CD4-positive, alpha-beta T cell (primary cell): ENCODE measurements at regions not wholly inside any gene's neighbourhood (a gene's known extent, or its start where the extent isn't known, plus 50 kb on each side); places are given as distances from the start of the nearest gene placed in this dataset.

Source experiments
- ATAC-seq: fragments of 200-7000 bp; cut with Tn5 transposase; one replicate; pipeline ENCODE4 v1.10.0; 2022; ENCODE audit warnings: mild to moderate bottlenecking; ENCODE audit not compliant: poor library complexity
- CTCF ChIA-PET: fragments of 350-600 bp; sonication (Branson Sonifier 250); formaldehyde crosslinking; loops from one replicate; lab custom pipeline; 2021; ENCODE audit warnings: antibody characterized with exemption, inconsistent platforms; lab: Charles Lee
- POLR2A ChIA-PET: fragments of 350-600 bp; sonication (Branson Sonifier 250); formaldehyde crosslinking; loops from one replicate; lab custom pipeline; 2021; ENCODE audit warnings: antibody characterized with exemption, inconsistent platforms; lab: Charles Lee
- DNase-seq, 14 experiments: peaks; one replicate each; pipeline ENCODE4 v3.0.0-alpha.2; 2013 to 2020; ENCODE audit warnings: mixed read lengths in 2 of 14
- H3K27ac ChIP-seq, 2 donors: one replicate each; pipeline versions ENCODE4 v1.5.1 to v1.7.0; 2013; ENCODE audit warnings: low read length in 2 of 2, low read depth in 1 of 2, mild to moderate bottlenecking in 1 of 2
- H3K27me3 ChIP-seq, 2 experiments: 1 replicate in 1 of 2; 2 replicates in 1 of 2; pipeline versions ENCODE4 v1.6.1 to v1.7.0; 2013; ENCODE audit warnings: low read length in 2 of 2, control low read depth in 1 of 2, mild to moderate bottlenecking in 1 of 2, moderate library complexity in 1 of 2; ENCODE audit not compliant: insufficient read depth in 2 of 2, control insufficient read depth in 1 of 2
- H3K36me3 ChIP-seq: one replicate; pipeline ENCODE4 v1.6.1; 2013; ENCODE audit warnings: low read length, control low read depth; ENCODE audit not compliant: insufficient read depth
- H3K4me1 ChIP-seq: one replicate; pipeline ENCODE4 v1.6.1; 2013; ENCODE audit warnings: low read length, control low read depth; ENCODE audit not compliant: insufficient read depth
- H3K4me3 ChIP-seq: one replicate; pipeline ENCODE4 v1.5.1; 2013; ENCODE audit warnings: mild to moderate bottlenecking, low read length, moderate library complexity
- H3K9me3 ChIP-seq, 2 experiments: 1 replicate in 1 of 2; 2 replicates in 1 of 2; pipeline versions ENCODE4 v1.6.1 to v1.7.0; 2013; ENCODE audit warnings: low read length in 2 of 2, mild to moderate bottlenecking in 2 of 2, control low read depth in 1 of 2, moderate library complexity in 1 of 2; ENCODE audit not compliant: control insufficient read depth in 1 of 2, insufficient read depth in 1 of 2
- H3K27ac Mint-ChIP-seq: one replicate; pipeline ENCODE4 v1.8.0; 2020; ENCODE audit warnings: mixed read lengths
- H3K27me3 Mint-ChIP-seq: one replicate; pipeline ENCODE4 v1.8.0; 2021; ENCODE audit warnings: mixed read lengths
- H3K36me3 Mint-ChIP-seq: one replicate; pipeline ENCODE4 v1.8.0; 2021; ENCODE audit warnings: low read depth, mixed read lengths
- H3K4me1 Mint-ChIP-seq: one replicate; pipeline ENCODE4 v1.8.0; 2021; ENCODE audit warnings: low read depth, mixed read lengths
- H3K4me3 Mint-ChIP-seq: one replicate; pipeline ENCODE4 v1.8.0; 2020; ENCODE audit warnings: mild to moderate bottlenecking, mixed read lengths
- H3K9me3 Mint-ChIP-seq: one replicate; pipeline ENCODE4 v1.8.0; 2020; ENCODE audit warnings: mixed read lengths
- intact Hi-C, 2 experiments: fragments of 100-400 bp; cut with DNase I in 1 of 2; cut with micrococcal nuclease in 1 of 2; formaldehyde crosslinking; loops; one replicate each; pipeline versions ENCODE4 v1.15.1 to v1.9.0; 2023 to 2025; cut with DNase I, micrococcal nuclease
- TF ChIP-seq, protein P1 (sequence below): fragments of 200-600 bp; IDR thresholded peaks from one replicate; pipeline ENCODE4 v1.8.0; 2022; ENCODE audit warnings: antibody characterized with exemption, mild to moderate bottlenecking

DNA sequence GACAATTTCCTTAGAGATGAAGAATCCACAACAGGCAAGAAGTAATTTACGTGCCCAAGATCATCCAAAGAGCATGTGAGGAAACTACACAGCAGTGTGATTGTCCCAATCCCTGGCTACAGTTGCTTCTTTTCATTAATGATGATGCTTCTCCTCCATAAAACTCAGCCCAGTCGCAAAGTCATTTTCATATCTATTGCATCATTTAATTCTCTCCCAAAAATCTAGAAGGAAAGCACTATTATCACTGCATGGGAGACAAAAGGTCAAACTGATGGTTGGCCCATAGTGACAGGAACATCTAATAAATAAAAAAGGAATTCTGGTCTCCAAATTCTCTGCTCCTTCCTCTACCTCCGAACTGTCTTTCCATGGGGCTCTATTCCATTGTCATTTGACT is 103.5 kb upstream of the SERP2 start:
- ATAC-seq (no peak), DNase-seq (no peak)
- Mint-ChIP-seq H3K36me3 (peaks cover 9% of the 10 kb centered on the region), H3K4me3 (no peak overlapping the region), H3K27ac (no peak overlapping the region), H3K27me3 (no peaks in the 10 kb centered on the region), H3K9me3 (peaks cover 3% of the 10 kb centered on the region), H3K4me1 (peaks cover 22% of the 10 kb centered on the region)
- no peaks in the 10 kb centered on the region for H3K27me3 ChIP-seq
- TF ChIP-seq, protein P1, sequence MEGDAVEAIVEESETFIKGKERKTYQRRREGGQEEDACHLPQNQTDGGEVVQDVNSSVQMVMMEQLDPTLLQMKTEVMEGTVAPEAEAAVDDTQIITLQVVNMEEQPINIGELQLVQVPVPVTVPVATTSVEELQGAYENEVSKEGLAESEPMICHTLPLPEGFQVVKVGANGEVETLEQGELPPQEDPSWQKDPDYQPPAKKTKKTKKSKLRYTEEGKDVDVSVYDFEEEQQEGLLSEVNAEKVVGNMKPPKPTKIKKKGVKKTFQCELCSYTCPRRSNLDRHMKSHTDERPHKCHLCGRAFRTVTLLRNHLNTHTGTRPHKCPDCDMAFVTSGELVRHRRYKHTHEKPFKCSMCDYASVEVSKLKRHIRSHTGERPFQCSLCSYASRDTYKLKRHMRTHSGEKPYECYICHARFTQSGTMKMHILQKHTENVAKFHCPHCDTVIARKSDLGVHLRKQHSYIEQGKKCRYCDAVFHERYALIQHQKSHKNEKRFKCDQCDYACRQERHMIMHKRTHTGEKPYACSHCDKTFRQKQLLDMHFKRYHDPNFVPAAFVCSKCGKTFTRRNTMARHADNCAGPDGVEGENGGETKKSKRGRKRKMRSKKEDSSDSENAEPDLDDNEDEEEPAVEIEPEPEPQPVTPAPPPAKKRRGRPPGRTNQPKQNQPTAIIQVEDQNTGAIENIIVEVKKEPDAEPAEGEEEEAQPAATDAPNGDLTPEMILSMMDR = no peak
- H3K27ac ChIP-seq = no peak overlapping the region
- peaks cover 0 to 4% of the 10 kb centered on the region in 2 experiments for H3K9me3 ChIP-seq
- ChIA-PET CTCF (no interaction called here), POLR2A (no interaction called here)
- H3K4me3 ChIP-seq = no peak overlapping the region
- intact Hi-C loops = loop anchor here (5.0 to 10.0 kb wide), 5 partner anchors 78 to 645 kb away; partner anchors contain the start of gene TSC22D1 (in 1 of the 2)
- H3K4me1 ChIP-seq = peaks cover 14% of the 10 kb centered on the region
- no peaks in the 10 kb centered on the region for H3K36me3 ChIP-seq

GRCh38 chr13:44271031-44271455 is 102.6 kb upstream of the SERP2 start:
- no peak overlapping the region for H3K4me3 ChIP-seq
- DNase-seq = no peak
- H3K27ac ChIP-seq = no peak overlapping the region
- peaks cover 16% of the 10 kb centered on the region for H3K4me1 ChIP-seq
- intact Hi-C loops = loop anchor here (5.0 to 10.0 kb wide), 5 partner anchors 79 to 644 kb away; partner anchors contain the start of gene TSC22D1 (in 1 of the 2)
- H3K36me3 ChIP-seq = no peaks in the 10 kb centered on the region
- CTCF ChIA-PET = no interaction called here
- H3K9me3 ChIP-seq = peaks cover 0 to 4% of the 10 kb centered on the region in 2 experiments
- TF ChIP-seq, protein P1 = no peak
- Mint-ChIP-seq H3K4me3 (no peak overlapping the region), H3K27ac (peak overlapping the region; percentile 32), H3K4me1 (peaks cover 29% of the 10 kb centered on the region), H3K36me3 (peaks cover 9% of the 10 kb centered on the region), H3K9me3 (peaks cover 3% of the 10 kb centered on the region), H3K27me3 (no peaks in the 10 kb centered on the region)
- H3K27me3 ChIP-seq = no peaks in the 10 kb centered on the region
- no peak for ATAC-seq
- POLR2A ChIA-PET = no interaction called here

DNA sequence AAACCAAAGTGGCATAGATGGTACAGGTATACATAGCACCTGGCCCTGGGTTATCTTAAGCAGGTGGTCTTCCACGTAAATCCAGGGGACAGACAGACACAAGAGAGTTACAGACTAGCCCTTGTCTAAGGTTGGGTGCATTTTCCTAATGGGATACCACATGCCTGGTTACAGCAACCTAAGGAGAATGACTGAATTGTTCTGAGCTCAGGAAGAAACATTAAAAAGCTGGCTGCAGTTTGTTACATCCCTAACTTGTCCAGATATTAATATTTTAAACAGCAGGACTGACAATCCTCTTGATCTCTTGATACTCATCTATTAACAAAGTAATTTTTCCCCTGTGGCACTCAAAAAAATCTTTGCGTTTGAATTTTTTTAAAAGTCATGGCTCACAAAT is 102.2 kb upstream of the SERP2 start:
- POLR2A ChIA-PET = no interaction called here
- H3K27ac Mint-ChIP-seq = peak overlapping the region; percentile 32
- CTCF ChIA-PET = no interaction called here

More for the DNA sequence above, 102.2 kb upstream of the SERP2 start:
- Mint-ChIP-seq H3K4me3 (no peak overlapping the region), H3K9me3 (peaks cover 3% of the 10 kb centered on the region), H3K4me1 (peaks cover 29% of the 10 kb centered on the region), H3K27me3 (no peaks in the 10 kb centered on the region), H3K36me3 (peaks cover 9% of the 10 kb centered on the region)
- no peak for ATAC-seq
- H3K27ac ChIP-seq = no peak overlapping the region
- TF ChIP-seq, protein P1 = no peak
- H3K36me3 ChIP-seq = no peaks in the 10 kb centered on the region
- no peaks in the 10 kb centered on the region for H3K27me3 ChIP-seq
- peaks cover 16% of the 10 kb centered on the region for H3K4me1 ChIP-seq
- H3K4me3 ChIP-seq = no peak overlapping the region
- intact Hi-C loops = loop anchor here (5.0 to 10.0 kb wide), 5 partner anchors 79 to 643 kb away; partner anchors contain the start of gene TSC22D1 (in 1 of the 2)
- DNase-seq = no peak
- H3K9me3 ChIP-seq = peaks cover 0 to 4% of the 10 kb centered on the region in 2 experiments
